K562 (cell line): ENCODE measurements at regions not wholly inside any gene's neighbourhood (a gene's known extent, or its start where the extent isn't known, plus 50 kb on each side); places are given as distances from the start of the nearest gene placed in this dataset.

ENCODE experiments used
- ATAC-seq: fragments of 200-7000 bp; cut with Tn5 transposase; 3 replicates; pipeline ENCODE4 v1.9.1; 2020; ENCODE audit warnings: moderate library complexity
- BruUV-seq: library from RNA; stranded (reverse); fragments of 400-500 nt; replicated peaks from 2 replicates; lab custom pipeline; 2021; lab: Mats Ljungman, UMichigan
- CTCF ChIA-PET: fragments of 300-600 bp; formaldehyde crosslinking; extraction: SDS; loops from one replicate; lab custom pipeline; 2021; ENCODE audit warnings: low intra/inter-chr PET ratio; lab: Yijun Ruan, JAX
- POLR2A ChIA-PET: fragments of 300-600, 350-650 bp; sonication (Branson Sonifier 250); formaldehyde crosslinking; extraction: SDS; loops from one replicate; lab custom pipeline; 2021; ENCODE audit warnings: antibody characterized with exemption, inconsistent platforms; lab: Yijun Ruan, JAX
- DNase-seq, 4 experiments: peaks; one replicate each; pipeline versions ENCODE4 v3.0.0 to v3.0.0-alpha.2; 2011 to 2018; ENCODE audit warnings: low spot score in 3 of 4, mixed read lengths in 3 of 4; ENCODE audit errors: extremely low read depth in 1 of 4
- FAIRE-seq: peaks from 2 replicates; lab custom pipeline; 2011; peaks lifted over from hg19 to GRCh38; lab: Jason Lieb, UNC
- H2AFZ ChIP-seq: 2 replicates; pipeline ENCODE4 v1.6.0; 2011; ENCODE audit warnings: low read depth, low read length, control low read depth, inconsistent platforms
- H3K27ac ChIP-seq: fragments of 200-600 bp; 3 replicates; pipeline ENCODE4 v1.8.0; 2011; ENCODE audit warnings: low read depth, mild to moderate bottlenecking, control low read depth, inconsistent platforms, low read length, moderate library complexity, mixed read lengths; ENCODE audit errors: extremely low read depth
- H3K27me3 ChIP-seq, 2 experiments: fragments of 300-600 bp in 1 of 2; 2 replicates in 1 of 2; 3 replicates in 1 of 2; pipeline versions ENCODE4 v1.6.0 to v1.8.0; 2011; ENCODE audit warnings: inconsistent platforms in 2 of 2, low read length in 2 of 2, mild to moderate bottlenecking in 1 of 2, mixed read lengths in 1 of 2, moderate library complexity in 1 of 2; ENCODE audit not compliant: control insufficient read depth in 2 of 2, insufficient read depth in 2 of 2
- H3K36me3 ChIP-seq: fragments of 300-600 bp; 3 replicates; pipeline ENCODE4 v1.8.0; 2011; ENCODE audit warnings: mild to moderate bottlenecking, low read length, inconsistent platforms; ENCODE audit not compliant: control insufficient read depth, insufficient read depth
- H3K4me1 ChIP-seq, 2 experiments: fragments of 200-600 bp in 1 of 2; replicated peaks in 1 of 2; 2 replicates in 1 of 2; 3 replicates in 1 of 2; pipeline versions ENCODE4 v1.5.1 to v1.8.0; 2011; ENCODE audit warnings: inconsistent platforms in 2 of 2, low read length in 2 of 2, mild to moderate bottlenecking in 1 of 2, mixed read lengths in 1 of 2, moderate library complexity in 1 of 2; ENCODE audit not compliant: control insufficient read depth in 2 of 2, insufficient read depth in 2 of 2
- H3K4me2 ChIP-seq: 2 replicates; pipeline ENCODE4 v1.6.1; 2011; ENCODE audit warnings: low read length, control low read depth, inconsistent platforms, mixed read lengths; ENCODE audit not compliant: insufficient read depth
- H3K4me3 ChIP-seq: fragments of 200-600 bp; sonication (generic), shearing (Covaris generic); 2 replicates; pipeline ENCODE4 v1.5.1; 2016; ENCODE audit warnings: control low read depth, inconsistent platforms
- H3K79me2 ChIP-seq: fragments of 200-600 bp; 3 replicates; pipeline ENCODE4 v1.8.0; 2011; ENCODE audit warnings: low read length, inconsistent platforms; ENCODE audit not compliant: control insufficient read depth, insufficient read depth
- H3K9ac ChIP-seq, 2 experiments: 2 replicates each; pipeline versions ENCODE4 v1.6.0 to v1.6.1; 2011; ENCODE audit warnings: low read depth in 2 of 2, low read length in 2 of 2, control low read depth in 1 of 2, inconsistent platforms in 1 of 2, mild to moderate bottlenecking in 1 of 2, mixed read lengths in 1 of 2; ENCODE audit not compliant: insufficient read depth in 1 of 2
- H3K9me1 ChIP-seq: one replicate; pipeline ENCODE4 v1.6.0; 2011; ENCODE audit warnings: inconsistent platforms, mild to moderate bottlenecking, low read length, moderate library complexity; ENCODE audit not compliant: control insufficient read depth, insufficient read depth
- H3K9me3 ChIP-seq: replicated peaks from 2 replicates; pipeline ENCODE4 v1.5.1; 2011; ENCODE audit warnings: low read depth, low read length, inconsistent platforms; ENCODE audit not compliant: control insufficient read depth, insufficient read depth
- H4K20me1 ChIP-seq: replicated peaks from 2 replicates; pipeline ENCODE4 v1.6.1; 2011; ENCODE audit warnings: low read length, inconsistent platforms, mixed read lengths; ENCODE audit not compliant: control insufficient read depth, insufficient read depth
- CBX8 ChIP-seq: fragments of 200-600 bp; sonication (generic); IDR thresholded peaks from 2 replicates; pipeline ENCODE4 v1.6.1; 2012; ENCODE audit warnings: borderline replicate concordance, mixed run types, low read depth, mild to moderate bottlenecking, moderate library complexity, mixed read lengths, low read length, control low read depth, inconsistent platforms; ENCODE audit not compliant: poor library complexity, severe bottlenecking; ENCODE audit errors: extremely low read depth
- HDAC8 ChIP-seq: fragments of 450-650 bp; IDR thresholded peaks from 2 replicates; pipeline ENCODE4 v1.6.1; 2016; ENCODE audit warnings: mild to moderate bottlenecking, missing genetic modification characterization, moderate library complexity, missing compliant biosample characterization
- KDM1A ChIP-seq, 2 experiments: fragments of 450-650 bp; IDR thresholded peaks; 2 replicates each; pipeline ENCODE4 v1.6.1; 2016; ENCODE audit warnings: mild to moderate bottlenecking in 2 of 2
- MTA1 ChIP-seq: fragments of 450-650 bp; IDR thresholded peaks from 2 replicates; pipeline ENCODE4 v1.6.1; 2017; ENCODE audit warnings: borderline replicate concordance
- PURB ChIP-seq: sonication (generic); formaldehyde crosslinking; IDR thresholded peaks from 2 replicates; pipeline ENCODE4 v1.9.0; 2021; ENCODE audit warnings: low read depth, mild to moderate bottlenecking, missing genetic modification reagents
- PYGO2 ChIP-seq: fragments of 450-650 bp; IDR thresholded peaks from 2 replicates; pipeline ENCODE4 v1.6.1; 2016; ENCODE audit warnings: mild to moderate bottlenecking, missing genetic modification characterization, moderate library complexity, missing compliant biosample characterization
- RBM25 ChIP-seq: fragments of 200-400 bp; formaldehyde crosslinking; IDR thresholded peaks from 2 replicates; pipeline ENCODE4 v1.6.1; 2018; ENCODE audit warnings: low read length, low read depth, moderate library complexity; ENCODE audit not compliant: severe bottlenecking
- ZNF212 ChIP-seq: fragments of 450-650 bp; formaldehyde crosslinking; IDR thresholded peaks from 2 replicates; pipeline ENCODE4 v1.4.0; 2020; ENCODE audit warnings: mild to moderate bottlenecking
- ZNF586 ChIP-seq: fragments of 450-650 bp; formaldehyde crosslinking; conservative IDR thresholded peaks from 2 replicates; pipeline ENCODE4 v1.4.0; 2020; ENCODE audit warnings: mild to moderate bottlenecking, moderate library complexity
- WGBS: fragments of 100-300 bp; shearing (Covaris generic); methylation state at CpG from one replicate; pipeline ENCODE4 v1.1.6; 2016; ENCODE audit warnings: low coverage, mixed read lengths; ENCODE audit not compliant: insufficient coverage; ENCODE audit errors: missing lambda C conversion rate; 5-methylcytosine and 5-hydroxymethylcytosine counted together
- in situ Hi-C: fragments of 300-500 bp; cut with MboI; formaldehyde crosslinking; loops from 4 replicates; pipeline ENCODE4 v1.15.0; 2018; ENCODE audit warnings: inconsistent platforms, mixed read lengths
- intact Hi-C: fragments of 100-400 bp; cut with micrococcal nuclease; formaldehyde crosslinking; loops from 2 replicates; pipeline ENCODE4 v1.14.2; 2022
- TF ChIP-seq, protein P1 (sequence below): fragments of 450-650 bp; IDR thresholded peaks from 2 replicates; pipeline ENCODE4 v1.6.1; 2016; ENCODE audit warnings: borderline replicate concordance
- TF ChIP-seq, protein P2 (sequence below): sonication (generic); formaldehyde crosslinking; IDR thresholded peaks from 2 replicates; pipeline ENCODE4 v1.8.0; 2022; ENCODE audit warnings: missing genetic modification reagents, mild to moderate bottlenecking, moderate library complexity, borderline replicate concordance
- TF ChIP-seq, protein P3 (sequence below): IDR thresholded peaks from 3 replicates; pipeline ENCODE4 v1.6.1; 2011; ENCODE audit warnings: borderline replicate concordance, mild to moderate bottlenecking; ENCODE audit not compliant: insufficient read length, insufficient read depth

DNA sequence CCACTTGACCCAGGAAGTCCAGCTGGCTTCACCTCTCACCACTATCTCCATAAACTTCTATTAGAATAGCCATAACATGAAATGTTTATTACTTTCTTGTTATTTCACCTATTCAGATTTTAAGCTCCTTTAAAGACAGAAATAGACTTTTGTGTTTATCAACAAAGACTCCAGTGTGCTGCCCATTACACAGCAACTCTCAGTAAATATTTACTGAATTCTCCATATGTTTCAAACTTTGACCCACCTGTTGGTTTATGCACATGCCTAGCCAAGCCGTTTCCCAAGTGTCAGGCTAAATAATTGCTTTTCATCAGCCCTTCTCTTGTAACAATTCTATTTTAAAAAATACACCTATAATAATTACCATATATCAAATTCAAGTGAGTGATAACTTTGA is 242.9 kb upstream of the NEIL3 start:
- DNase-seq = no peak
- Histone ChIP-seq H3K9me3 (no peaks in the 10 kb centered on the region; the same call in 1 of the 2 replicates), H3K9ac (no peak overlapping the region), H3K36me3 (no peaks in the 10 kb centered on the region), H3K4me3 (no peak overlapping the region), H4K20me1 (no peaks in the 10 kb centered on the region), H3K27ac (no peak overlapping the region), H3K27me3 (no peaks in the 10 kb centered on the region), H3K79me2 (no peaks in the 10 kb centered on the region), H3K9me1 (no peaks in the 10 kb centered on the region), H3K4me2 (no peak overlapping the region), H3K4me1 (no peaks in the 10 kb centered on the region), H2AFZ (no peak overlapping the region)
- in situ Hi-C loops = no loop called here
- BruUV-seq = no TSS peak
- ChIA-PET POLR2A (no interaction called here), CTCF (no interaction called here)
- no peak for ATAC-seq
- no peak for FAIRE-seq
- WGBS = 0% methylated on average over 1 of the region's 1 CpG
- no peak for TF ChIP-seq PURB (CRISPR knock-in tag)
- intact Hi-C loops = no loop called here

DNA sequence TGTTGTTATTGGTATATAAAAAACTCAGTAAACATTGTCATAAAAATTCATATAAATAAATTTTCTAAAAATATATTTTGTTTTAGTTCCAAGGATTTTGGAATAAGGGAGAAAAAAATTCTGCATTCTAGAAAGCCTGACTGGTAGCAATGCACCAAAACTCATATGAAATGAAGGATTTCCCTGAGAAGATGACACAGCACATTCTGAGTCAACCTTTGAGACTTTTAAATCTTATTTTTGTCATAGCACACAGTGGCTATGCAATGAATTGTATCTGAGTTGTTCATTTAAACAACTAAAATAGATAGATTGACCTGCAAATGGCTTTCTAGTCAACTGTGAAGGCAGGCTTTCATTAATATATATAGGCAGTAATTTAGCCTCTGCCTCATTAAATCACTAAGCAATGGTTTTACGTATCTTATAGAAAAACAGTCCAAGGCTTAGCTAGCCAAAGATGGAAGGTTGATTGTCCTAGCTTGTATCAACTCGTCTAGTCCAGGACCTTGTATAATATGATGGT is 239.1 kb upstream of the NEIL3 start:
- no peaks in the 10 kb centered on the region; the same call in 1 of the 2 replicates for H3K9me3 ChIP-seq
- no peak overlapping the region for H3K27ac ChIP-seq
- intact Hi-C loops = no loop called here
- H3K79me2 ChIP-seq = no peaks in the 10 kb centered on the region
- H3K27me3 ChIP-seq = no peaks in the 10 kb centered on the region
- in situ Hi-C loops = no loop called here
- H3K9me1 ChIP-seq = no peaks in the 10 kb centered on the region
- no peak overlapping the region for H2AFZ ChIP-seq
- POLR2A ChIA-PET = no interaction called here
- no TSS peak for BruUV-seq
- no peaks in the 10 kb centered on the region for H3K36me3 ChIP-seq
- CTCF ChIA-PET = no interaction called here
- H4K20me1 ChIP-seq = no peaks in the 10 kb centered on the region
- no peak for ATAC-seq
- H3K9ac ChIP-seq = no peak overlapping the region
- H3K4me1 ChIP-seq = no peaks in the 10 kb centered on the region
- FAIRE-seq = no peak
- no peak for DNase-seq
- 2% methylated on average over 2 of the region's 2 CpGs for WGBS
- no peak overlapping the region for H3K4me3 ChIP-seq
- no peak overlapping the region for H3K4me2 ChIP-seq
- TF ChIP-seq MTA1 (no peak), ZNF586 (CRISPR knock-in tag) (no peak), KDM1A (IDR thresholded peaks at IDR 0.05) (no peak), RBM25 (no peak), ZNF212 (CRISPR knock-in tag) (no peak), HDAC8 (tag) (no peak), PYGO2 (tag) (no peak), CBX8 (no peak)
- TF ChIP-seq, protein P1, sequence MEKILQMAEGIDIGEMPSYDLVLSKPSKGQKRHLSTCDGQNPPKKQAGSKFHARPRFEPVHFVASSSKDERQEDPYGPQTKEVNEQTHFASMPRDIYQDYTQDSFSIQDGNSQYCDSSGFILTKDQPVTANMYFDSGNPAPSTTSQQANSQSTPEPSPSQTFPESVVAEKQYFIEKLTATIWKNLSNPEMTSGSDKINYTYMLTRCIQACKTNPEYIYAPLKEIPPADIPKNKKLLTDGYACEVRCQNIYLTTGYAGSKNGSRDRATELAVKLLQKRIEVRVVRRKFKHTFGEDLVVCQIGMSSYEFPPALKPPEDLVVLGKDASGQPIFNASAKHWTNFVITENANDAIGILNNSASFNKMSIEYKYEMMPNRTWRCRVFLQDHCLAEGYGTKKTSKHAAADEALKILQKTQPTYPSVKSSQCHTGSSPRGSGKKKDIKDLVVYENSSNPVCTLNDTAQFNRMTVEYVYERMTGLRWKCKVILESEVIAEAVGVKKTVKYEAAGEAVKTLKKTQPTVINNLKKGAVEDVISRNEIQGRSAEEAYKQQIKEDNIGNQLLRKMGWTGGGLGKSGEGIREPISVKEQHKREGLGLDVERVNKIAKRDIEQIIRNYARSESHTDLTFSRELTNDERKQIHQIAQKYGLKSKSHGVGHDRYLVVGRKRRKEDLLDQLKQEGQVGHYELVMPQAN = no peak
- TF ChIP-seq, protein P2, sequence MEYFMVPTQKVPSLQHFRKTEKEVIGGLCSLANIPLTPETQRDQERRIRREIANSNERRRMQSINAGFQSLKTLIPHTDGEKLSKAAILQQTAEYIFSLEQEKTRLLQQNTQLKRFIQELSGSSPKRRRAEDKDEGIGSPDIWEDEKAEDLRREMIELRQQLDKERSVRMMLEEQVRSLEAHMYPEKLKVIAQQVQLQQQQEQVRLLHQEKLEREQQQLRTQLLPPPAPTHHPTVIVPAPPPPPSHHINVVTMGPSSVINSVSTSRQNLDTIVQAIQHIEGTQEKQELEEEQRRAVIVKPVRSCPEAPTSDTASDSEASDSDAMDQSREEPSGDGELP (CRISPR knock-in tag) = no peak
- TF ChIP-seq, protein P3, sequence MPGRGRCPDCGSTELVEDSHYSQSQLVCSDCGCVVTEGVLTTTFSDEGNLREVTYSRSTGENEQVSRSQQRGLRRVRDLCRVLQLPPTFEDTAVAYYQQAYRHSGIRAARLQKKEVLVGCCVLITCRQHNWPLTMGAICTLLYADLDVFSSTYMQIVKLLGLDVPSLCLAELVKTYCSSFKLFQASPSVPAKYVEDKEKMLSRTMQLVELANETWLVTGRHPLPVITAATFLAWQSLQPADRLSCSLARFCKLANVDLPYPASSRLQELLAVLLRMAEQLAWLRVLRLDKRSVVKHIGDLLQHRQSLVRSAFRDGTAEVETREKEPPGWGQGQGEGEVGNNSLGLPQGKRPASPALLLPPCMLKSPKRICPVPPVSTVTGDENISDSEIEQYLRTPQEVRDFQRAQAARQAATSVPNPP = no peak
